HCT116 (cell line): ENCODE measurements at regions not wholly inside any gene's neighbourhood (a gene's known extent, or its start where the extent isn't known, plus 50 kb on each side); places are given as distances from the start of the nearest gene placed in this dataset.

Experiments
- ATAC-seq: fragments of 200-7000 bp; cut with Tn5 transposase; 2 replicates; pipeline ENCODE4 v1.9.1; 2020; ENCODE audit warnings: mild to moderate bottlenecking, moderate library complexity
- BruUV-seq: library from RNA; stranded (reverse); fragments of 400-500 nt; replicated peaks from 2 replicates; lab custom pipeline; 2021; lab: Mats Ljungman, UMichigan
- CTCF ChIA-PET: fragments of 300-600 bp; sonication (Branson Sonifier 250); formaldehyde crosslinking; loops from one replicate; lab custom pipeline; 2021; ENCODE audit warnings: antibody characterized with exemption; lab: Charles Lee
- POLR2A ChIA-PET: fragments of 300-600, 350-600 bp; sonication (Branson Sonifier 250); formaldehyde crosslinking; loops from one replicate; lab custom pipeline; 2021; ENCODE audit warnings: antibody characterized with exemption; lab: Charles Lee
- RAD21 ChIA-PET, 2 experiments: fragments of 300-600 bp; sonication (Branson Sonifier 250); formaldehyde crosslinking; loops; one replicate each; lab custom pipeline; 2023; ENCODE audit warnings: low total read pairs in 2 of 2; ENCODE audit not compliant: uncharacterized antibody in 2 of 2, unreplicated experiment in 2 of 2, low non-redundant PET in 1 of 2; lab: Charles Lee
- DNase-seq: peaks from one replicate; pipeline ENCODE4 v3.0.0-alpha.2; 2010; ENCODE audit warnings: low read depth, low spot score
- H2AFZ ChIP-seq: fragments of 200-600 bp; shearing (Covaris generic), sonication (generic); 2 replicates; pipeline ENCODE4 v1.6.1; 2017; ENCODE audit warnings: low read depth, mixed run types, mixed read lengths, antibody characterized with exemption, low read length; ENCODE audit not compliant: poor library complexity, severe bottlenecking
- H3K27ac ChIP-seq: 2 replicates; pipeline ENCODE4 v1.5.1; 2012; ENCODE audit warnings: low read depth, low read length
- H3K27me3 ChIP-seq: fragments of 200-600 bp; sonication (generic); 2 replicates; pipeline ENCODE4 v1.6.1; 2016; ENCODE audit warnings: mixed run types, low read length, mixed read lengths; ENCODE audit not compliant: insufficient read depth
- H3K36me3 ChIP-seq, 2 experiments: fragments of 200-500 bp in 1 of 2; fragments of 200-600 bp in 1 of 2; sonication (Bioruptor generic) in 1 of 2; sonication (generic) in 1 of 2; 2 replicates each; pipeline versions ENCODE4 v1.5.1 to v1.6.1; 2014 to 2016; ENCODE audit warnings: low read length in 2 of 2, inconsistent platforms in 1 of 2, mixed read lengths in 1 of 2, mixed run types in 1 of 2; ENCODE audit not compliant: insufficient read depth in 2 of 2, control insufficient read depth in 1 of 2
- H3K4me1 ChIP-seq, 2 experiments: fragments of 200-600 bp in 1 of 2; sonication (generic) in 1 of 2; 2 replicates each; pipeline versions ENCODE4 v1.5.1 to v1.6.1; 2012 to 2017; ENCODE audit warnings: low read length in 2 of 2, inconsistent platforms in 1 of 2, mild to moderate bottlenecking in 1 of 2, mixed read lengths in 1 of 2, mixed run types in 1 of 2, moderate library complexity in 1 of 2; ENCODE audit not compliant: insufficient read depth in 2 of 2, control insufficient read depth in 1 of 2
- H3K4me2 ChIP-seq: fragments of 200-600 bp; sonication (generic); 2 replicates; pipeline ENCODE4 v1.6.1; 2017; ENCODE audit warnings: mixed run types, low read length, mixed read lengths
- H3K4me3 ChIP-seq, 2 experiments: fragments of 200-600 bp in 1 of 2; sonication (generic) in 1 of 2; replicated peaks in 1 of 2; 2 replicates each; pipeline ENCODE4 v1.5.1; 2011 to 2016; ENCODE audit warnings: low read length in 2 of 2, control low read depth in 1 of 2, low read depth in 1 of 2, mild to moderate bottlenecking in 1 of 2, mixed read lengths in 1 of 2, mixed run types in 1 of 2
- H3K79me2 ChIP-seq: fragments of 200-600 bp; sonication (generic); 2 replicates; pipeline ENCODE4 v1.6.1; 2017; ENCODE audit warnings: mild to moderate bottlenecking, mixed run types, low read length, moderate library complexity, mixed read lengths; ENCODE audit not compliant: insufficient read depth
- H3K9ac ChIP-seq: fragments of 200-600 bp; sonication (generic); 2 replicates; pipeline ENCODE4 v1.6.1; 2016; ENCODE audit warnings: low read length, mixed read lengths
- H3K9me2 ChIP-seq: fragments of 200-600 bp; sonication (generic), shearing (Covaris generic); 2 replicates; pipeline ENCODE4 v1.6.1; 2017; ENCODE audit warnings: mixed run types, mild to moderate bottlenecking, moderate library complexity; ENCODE audit not compliant: insufficient read depth
- H3K9me3 ChIP-seq, 2 experiments: fragments of 200-500 bp in 1 of 2; fragments of 200-600 bp in 1 of 2; sonication (Bioruptor generic) in 1 of 2; sonication (generic) in 1 of 2; 2 replicates each; pipeline ENCODE4 v1.6.1; 2014 to 2017; ENCODE audit warnings: low read length in 2 of 2, mixed read lengths in 2 of 2, inconsistent platforms in 1 of 2, low read depth in 1 of 2, mild to moderate bottlenecking in 1 of 2, mixed run types in 1 of 2, moderate library complexity in 1 of 2; ENCODE audit not compliant: control insufficient read depth in 1 of 2, insufficient read depth in 1 of 2
- H4K20me1 ChIP-seq: fragments of 200-600 bp; sonication (generic), shearing (Covaris generic); 2 replicates; pipeline ENCODE4 v1.6.1; 2017; ENCODE audit warnings: mixed run types, mild to moderate bottlenecking, moderate library complexity; ENCODE audit not compliant: insufficient read depth
- CBX3 ChIP-seq: IDR thresholded peaks from 2 replicates; pipeline ENCODE4 v1.6.1; 2012; ENCODE audit warnings: low read depth
- CEBPB ChIP-seq: IDR thresholded peaks from 2 replicates; pipeline ENCODE4 v1.6.1; 2012; ENCODE audit warnings: low read depth
- EGR1 ChIP-seq: IDR thresholded peaks from 2 replicates; pipeline ENCODE4 v1.6.1; 2012; ENCODE audit warnings: low read depth
- FOSL1 ChIP-seq: IDR thresholded peaks from 2 replicates; pipeline ENCODE4 v1.6.1; 2012; ENCODE audit warnings: low read depth
- JUND ChIP-seq: IDR thresholded peaks from 2 replicates; pipeline ENCODE4 v1.6.1; 2012
- POLR2A ChIP-seq: IDR thresholded peaks from 2 replicates; pipeline ENCODE4 v1.7.0; 2011; ENCODE audit warnings: borderline replicate concordance; ENCODE audit not compliant: insufficient read depth, insufficient read length; ENCODE audit errors: extremely low read depth
- POLR2AphosphoS5 ChIP-seq: IDR thresholded peaks from 2 replicates; pipeline ENCODE4 v1.6.1; 2011; ENCODE audit warnings: mild to moderate bottlenecking, low read depth, low read length, moderate library complexity
- RAD21 ChIP-seq: IDR thresholded peaks from 2 replicates; pipeline ENCODE4 v1.6.1; 2012; ENCODE audit warnings: low read depth, mild to moderate bottlenecking
- SIN3A ChIP-seq: IDR thresholded peaks from 2 replicates; pipeline ENCODE4 v1.6.1; 2012; ENCODE audit warnings: low read depth
- TCF7L2 ChIP-seq: IDR thresholded peaks from 2 replicates; pipeline ENCODE4 v1.7.0; 2011; ENCODE audit warnings: borderline replicate concordance, inconsistent platforms; ENCODE audit not compliant: insufficient read depth, insufficient read length; ENCODE audit errors: extremely low read depth
- YY1 ChIP-seq: IDR thresholded peaks from 2 replicates; pipeline ENCODE4 v1.6.1; 2011; ENCODE audit warnings: low read length, low read depth, moderate library complexity, mild to moderate bottlenecking; ENCODE audit not compliant: insufficient replicate concordance; ENCODE audit errors: extremely low read depth
- ZNF274 ChIP-seq: fragments of 200-500 bp; sonication (Bioruptor generic); IDR thresholded peaks from 2 replicates; pipeline ENCODE4 v1.6.1; 2014; ENCODE audit warnings: mild to moderate bottlenecking, low read depth, low read length, inconsistent platforms
- intact Hi-C: fragments of 100-400 bp; cut with micrococcal nuclease; formaldehyde crosslinking; loops from 2 replicates; pipeline ENCODE4 v1.10.0; 2022
- TF ChIP-seq, protein P1 (sequence below): IDR thresholded peaks from 2 replicates; pipeline ENCODE4 v1.6.1; 2012; ENCODE audit warnings: low read depth
- TF ChIP-seq, protein P2 (sequence below): IDR thresholded peaks from 2 replicates; pipeline ENCODE4 v1.6.1; 2012

DNA sequence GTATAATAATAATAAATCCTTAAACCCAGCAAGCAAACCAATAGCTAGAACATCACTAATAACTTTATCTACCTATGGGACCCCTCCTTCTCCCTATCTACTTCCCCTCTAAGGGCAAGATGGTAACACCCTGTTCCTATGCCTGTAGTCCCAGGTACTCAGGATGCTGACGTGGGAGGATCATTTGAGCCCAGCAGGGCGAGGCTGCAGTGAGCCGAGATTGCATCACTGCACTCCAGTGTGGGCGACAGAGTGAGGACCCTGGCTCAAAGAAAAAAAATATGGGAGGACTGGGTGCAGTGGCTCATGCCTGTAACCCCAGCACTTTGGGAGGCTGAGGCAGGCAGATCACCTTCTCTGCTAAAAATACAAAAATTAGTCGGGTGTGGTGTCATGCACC, 143.1 kb upstream of the SLC45A1 start:
- DNase-seq (no peak), ATAC-seq (peak; percentile 55)
- H3K36me3 ChIP-seq, result peaks cover 0 to 8% of the 10 kb centered on the region in 2 experiments; a peak in 2 of 4 replicates
- H3K27ac ChIP-seq, result peak overlapping the region; percentile 84
- peaks cover 9 to 12% of the 10 kb centered on the region in 2 experiments; a peak in 3 of 4 replicates for H3K9me3 ChIP-seq
- RAD21 ChIA-PET, result no interaction called here
- H3K79me2 ChIP-seq, result no peaks in the 10 kb centered on the region
- POLR2A ChIA-PET, result interaction anchor here (0.7 kb wide), 1 partner anchor 135 kb away, joined by 4 read pairs; no protein-coding TSS in a partner anchor
- no peaks in the 10 kb centered on the region for H3K9me2 ChIP-seq
- H2AFZ ChIP-seq, result no peak overlapping the region
- TSS peak; percentile 29 for BruUV-seq
- H3K4me3 ChIP-seq, result no peak overlapping the region
- TF ChIP-seq YY1 (peak; percentile 54), FOSL1 (no peak), POLR2AphosphoS5 (no peak), JUND (no peak), CEBPB (no peak)
- H3K9ac ChIP-seq, result no peak overlapping the region
- intact Hi-C loops, result no loop called here
- H3K27me3 ChIP-seq, result no peaks in the 10 kb centered on the region
- peaks cover 42 to 52% of the 10 kb centered on the region in 2 experiments for H3K4me1 ChIP-seq
- CTCF ChIA-PET, result no interaction called here
- no peaks in the 10 kb centered on the region for H4K20me1 ChIP-seq
- H3K4me2 ChIP-seq, result peak overlapping the region; percentile 17; the same call in 1 of the 2 replicates

DNA sequence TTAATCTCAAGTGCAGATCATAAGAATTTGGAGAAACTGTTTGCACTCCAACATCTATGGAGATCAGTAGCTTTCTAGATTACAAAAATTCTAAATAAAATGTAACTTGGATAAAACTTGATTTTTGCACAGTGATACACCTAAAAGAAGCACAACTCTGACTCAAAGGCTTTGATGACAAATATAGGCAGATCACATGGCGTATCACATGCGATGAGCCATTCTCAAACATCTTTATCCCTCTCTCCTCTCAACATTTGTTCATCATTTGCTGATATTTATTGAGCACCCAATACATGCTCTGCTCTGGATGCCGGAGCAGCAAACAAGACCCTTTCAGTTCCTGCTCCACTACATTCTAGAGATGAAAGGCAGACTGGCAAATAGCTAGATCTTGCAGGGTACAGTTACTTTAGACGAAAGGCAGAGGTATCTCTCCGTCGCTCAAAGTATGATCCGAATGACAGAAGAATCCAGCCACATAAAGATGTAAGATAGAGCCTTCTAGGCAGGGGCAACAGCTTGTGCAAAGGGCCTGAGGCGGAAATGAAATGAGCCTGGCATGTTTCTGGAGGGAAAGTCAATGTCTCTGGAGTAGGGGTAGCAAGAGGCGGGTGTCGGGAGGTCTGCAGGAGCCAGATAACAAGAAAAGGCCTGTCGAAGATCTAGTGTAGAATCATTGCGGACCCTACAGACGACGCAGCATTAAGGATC, 145.8 kb upstream of the ERRFI1 start:
- H3K4me3 ChIP-seq, result no peak overlapping the region
- H3K9ac ChIP-seq, result no peak overlapping the region
- DNase-seq (no peak), ATAC-seq (no peak)
- ChIA-PET CTCF (interaction anchor here (0.7 kb wide), 1 partner anchor 57 kb away, joined by 3 read pairs; no protein-coding TSS in a partner anchor), RAD21 (interaction anchor here in 1 of 2 experiments (1.5 kb wide), 1 partner anchor 143 kb away, joined by 3 read pairs; no protein-coding TSS in a partner anchor), POLR2A (interaction anchor here (0.8 to 8.5 kb wide), 17 partner anchors 10 to 149 kb away, joined by 3 to 93 read pairs (median 4); no protein-coding TSS in a partner anchor)
- no peaks in the 10 kb centered on the region for H3K9me3 ChIP-seq
- no peak overlapping the region; the same call in 1 of the 2 replicates for H3K4me2 ChIP-seq
- peak overlapping the region; percentile 84 for H3K27ac ChIP-seq
- BruUV-seq, result no TSS peak
- H2AFZ ChIP-seq, result no peak overlapping the region
- H3K9me2 ChIP-seq, result no peaks in the 10 kb centered on the region
- H3K36me3 ChIP-seq, result no peaks in the 10 kb centered on the region
- no peaks in the 10 kb centered on the region for H3K27me3 ChIP-seq
- H3K79me2 ChIP-seq, result no peaks in the 10 kb centered on the region
- peaks cover 70 to 81% of the 10 kb centered on the region in 2 experiments for H3K4me1 ChIP-seq
- intact Hi-C loops, result no loop called here
- no peaks in the 10 kb centered on the region for H4K20me1 ChIP-seq
- TF ChIP-seq SIN3A, result no peak
- TF ChIP-seq ZNF274, result no peak
- no peak for TF ChIP-seq TCF7L2
- TF ChIP-seq CEBPB, result no peak
- no peak for TF ChIP-seq YY1
- TF ChIP-seq POLR2A, result no peak
- no peak for TF ChIP-seq RAD21
- no peak for TF ChIP-seq EGR1
- TF ChIP-seq CBX3, result no peak
- no peak for TF ChIP-seq POLR2AphosphoS5
- TF ChIP-seq, protein P1, sequence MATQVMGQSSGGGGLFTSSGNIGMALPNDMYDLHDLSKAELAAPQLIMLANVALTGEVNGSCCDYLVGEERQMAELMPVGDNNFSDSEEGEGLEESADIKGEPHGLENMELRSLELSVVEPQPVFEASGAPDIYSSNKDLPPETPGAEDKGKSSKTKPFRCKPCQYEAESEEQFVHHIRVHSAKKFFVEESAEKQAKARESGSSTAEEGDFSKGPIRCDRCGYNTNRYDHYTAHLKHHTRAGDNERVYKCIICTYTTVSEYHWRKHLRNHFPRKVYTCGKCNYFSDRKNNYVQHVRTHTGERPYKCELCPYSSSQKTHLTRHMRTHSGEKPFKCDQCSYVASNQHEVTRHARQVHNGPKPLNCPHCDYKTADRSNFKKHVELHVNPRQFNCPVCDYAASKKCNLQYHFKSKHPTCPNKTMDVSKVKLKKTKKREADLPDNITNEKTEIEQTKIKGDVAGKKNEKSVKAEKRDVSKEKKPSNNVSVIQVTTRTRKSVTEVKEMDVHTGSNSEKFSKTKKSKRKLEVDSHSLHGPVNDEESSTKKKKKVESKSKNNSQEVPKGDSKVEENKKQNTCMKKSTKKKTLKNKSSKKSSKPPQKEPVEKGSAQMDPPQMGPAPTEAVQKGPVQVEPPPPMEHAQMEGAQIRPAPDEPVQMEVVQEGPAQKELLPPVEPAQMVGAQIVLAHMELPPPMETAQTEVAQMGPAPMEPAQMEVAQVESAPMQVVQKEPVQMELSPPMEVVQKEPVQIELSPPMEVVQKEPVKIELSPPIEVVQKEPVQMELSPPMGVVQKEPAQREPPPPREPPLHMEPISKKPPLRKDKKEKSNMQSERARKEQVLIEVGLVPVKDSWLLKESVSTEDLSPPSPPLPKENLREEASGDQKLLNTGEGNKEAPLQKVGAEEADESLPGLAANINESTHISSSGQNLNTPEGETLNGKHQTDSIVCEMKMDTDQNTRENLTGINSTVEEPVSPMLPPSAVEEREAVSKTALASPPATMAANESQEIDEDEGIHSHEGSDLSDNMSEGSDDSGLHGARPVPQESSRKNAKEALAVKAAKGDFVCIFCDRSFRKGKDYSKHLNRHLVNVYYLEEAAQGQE, result no peak
- TF ChIP-seq, protein P2, sequence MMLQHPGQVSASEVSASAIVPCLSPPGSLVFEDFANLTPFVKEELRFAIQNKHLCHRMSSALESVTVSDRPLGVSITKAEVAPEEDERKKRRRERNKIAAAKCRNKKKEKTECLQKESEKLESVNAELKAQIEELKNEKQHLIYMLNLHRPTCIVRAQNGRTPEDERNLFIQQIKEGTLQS, result no peak
